OCI-LY3 (cell line): ENCODE measurements at regions not wholly inside any gene's neighbourhood (a gene's known extent, or its start where the extent isn't known, plus 50 kb on each side); places are given as distances from the start of the nearest gene placed in this dataset.

Experiments
- CTCF ChIP-seq: fragments of 200-600, 300-600 bp; sonication (generic); IDR thresholded peaks from 2 replicates; pipeline ENCODE4 v1.5.1; 2014; ENCODE audit warnings: antibody characterized with exemption, low read length, low read depth
- EZH2phosphoT487 ChIP-seq: fragments of 200-600 bp; shearing (Covaris generic); IDR thresholded peaks from 2 replicates; pipeline ENCODE4 v1.6.1; 2018; ENCODE audit warnings: antibody characterized with exemption, mixed run types, low read depth

GRCh38 chr17:27390540-27390939, 65.7 kb upstream of the KSR1 start:
- TF ChIP-seq EZH2phosphoT487 (no peak), CTCF (no peak)
